Trophoblast cell (in vitro differentiated cells and primary cell): ENCODE measurements at regions not wholly inside any gene's neighbourhood (a gene's known extent, or its start where the extent isn't known, plus 50 kb on each side); places are given as distances from the start of the nearest gene placed in this dataset.

Experiments used
- DNase-seq, 2 donors: peaks; one replicate each; pipeline ENCODE4 v3.0.0-alpha.2; 2016
- H2AFZ ChIP-seq: 2 replicates; pipeline ENCODE4 v1.6.1; 2013; ENCODE audit warnings: low read length, moderate library complexity, mild to moderate bottlenecking; ENCODE audit not compliant: insufficient read depth, poor library complexity
- H2AK5ac ChIP-seq: 2 replicates; pipeline ENCODE4 v1.6.1; 2013; ENCODE audit warnings: mild to moderate bottlenecking, low read length
- H2BK120ac ChIP-seq: 2 replicates; pipeline ENCODE4 v1.6.1; 2013; ENCODE audit warnings: low read length, mild to moderate bottlenecking, moderate library complexity; ENCODE audit not compliant: insufficient read depth, poor library complexity
- H2BK12ac ChIP-seq: 2 replicates; pipeline ENCODE4 v1.6.1; 2013; ENCODE audit warnings: mild to moderate bottlenecking, low read length, moderate library complexity
- H2BK5ac ChIP-seq: 2 replicates; pipeline ENCODE4 v1.6.1; 2013; ENCODE audit warnings: low read length, low read depth, moderate library complexity, mild to moderate bottlenecking; ENCODE audit not compliant: poor library complexity
- H3K14ac ChIP-seq: 2 replicates; pipeline ENCODE4 v1.6.1; 2013; ENCODE audit warnings: mild to moderate bottlenecking, low read length
- H3K18ac ChIP-seq: 2 replicates; pipeline ENCODE4 v1.6.1; 2013; ENCODE audit warnings: mild to moderate bottlenecking, low read length
- H3K23ac ChIP-seq: 2 replicates; pipeline ENCODE4 v1.6.1; 2013; ENCODE audit warnings: low read length
- H3K27ac ChIP-seq: 2 replicates; pipeline ENCODE4 v1.5.1; 2013; ENCODE audit warnings: low read depth, mild to moderate bottlenecking, inconsistent platforms, low read length, moderate library complexity
- H3K27me3 ChIP-seq: 2 replicates; pipeline ENCODE4 v1.6.1; 2013; ENCODE audit warnings: inconsistent platforms, mild to moderate bottlenecking, low read length, moderate library complexity; ENCODE audit not compliant: insufficient read depth
- H3K36me3 ChIP-seq, 2 experiments: 1 replicate in 1 of 2; 2 replicates in 1 of 2; pipeline ENCODE4 v1.6.1; 2013; ENCODE audit warnings: low read length in 2 of 2, mild to moderate bottlenecking in 2 of 2, moderate library complexity in 1 of 2; ENCODE audit not compliant: insufficient read depth in 2 of 2, control insufficient read depth in 1 of 2
- H3K4ac ChIP-seq: 2 replicates; pipeline ENCODE4 v1.6.1; 2013; ENCODE audit warnings: low read depth, mild to moderate bottlenecking, low read length, moderate library complexity
- H3K4me1 ChIP-seq, 2 experiments: 1 replicate in 1 of 2; 2 replicates in 1 of 2; pipeline ENCODE4 v1.6.1; 2013; ENCODE audit warnings: low read length in 2 of 2, mild to moderate bottlenecking in 2 of 2, moderate library complexity in 1 of 2; ENCODE audit not compliant: insufficient read depth in 2 of 2, control insufficient read depth in 1 of 2
- H3K4me2 ChIP-seq: 2 replicates; pipeline ENCODE4 v1.6.1; 2013; ENCODE audit warnings: inconsistent platforms, mild to moderate bottlenecking, low read length, moderate library complexity
- H3K4me3 ChIP-seq: 2 replicates; pipeline ENCODE4 v1.5.1; 2013; ENCODE audit warnings: mild to moderate bottlenecking, low read depth, low read length, inconsistent platforms
- H3K79me1 ChIP-seq: one replicate; pipeline ENCODE4 v1.6.1; 2013; ENCODE audit warnings: low read length
- H3K79me2 ChIP-seq: 2 replicates; pipeline ENCODE4 v1.6.1; 2013; ENCODE audit warnings: low read length, mild to moderate bottlenecking; ENCODE audit not compliant: control insufficient read depth, insufficient read depth, poor library complexity
- H3K9ac ChIP-seq: 2 replicates; pipeline ENCODE4 v1.6.1; 2013; ENCODE audit warnings: mild to moderate bottlenecking, low read length
- H3K9me3 ChIP-seq: 2 replicates; pipeline ENCODE4 v1.6.1; 2013; ENCODE audit warnings: low read depth, mild to moderate bottlenecking, control low read depth, inconsistent platforms, low read length; ENCODE audit not compliant: insufficient read depth
- H4K12ac ChIP-seq: 2 replicates; pipeline ENCODE4 v1.6.1; 2013; ENCODE audit warnings: low read depth, mild to moderate bottlenecking, low read length, moderate library complexity
- H4K8ac ChIP-seq: 2 replicates; pipeline ENCODE4 v1.6.1; 2013; ENCODE audit warnings: low read depth, mild to moderate bottlenecking, low read length, moderate library complexity
- H4K91ac ChIP-seq: one replicate; pipeline ENCODE4 v1.6.1; 2013; ENCODE audit warnings: low read depth, mild to moderate bottlenecking, low read length, moderate library complexity
- WGBS: extraction: QIAGEN DNeasy Blood & Tissue Kit; methylation state at CpG from one replicate; pipeline ENCODE4 v1.1.7; 2013; ENCODE audit warnings: missing lambda C conversion rate; ENCODE audit not compliant: insufficient read length, insufficient coverage; ENCODE audit errors: extremely low coverage; 5-methylcytosine and 5-hydroxymethylcytosine counted together

DNA sequence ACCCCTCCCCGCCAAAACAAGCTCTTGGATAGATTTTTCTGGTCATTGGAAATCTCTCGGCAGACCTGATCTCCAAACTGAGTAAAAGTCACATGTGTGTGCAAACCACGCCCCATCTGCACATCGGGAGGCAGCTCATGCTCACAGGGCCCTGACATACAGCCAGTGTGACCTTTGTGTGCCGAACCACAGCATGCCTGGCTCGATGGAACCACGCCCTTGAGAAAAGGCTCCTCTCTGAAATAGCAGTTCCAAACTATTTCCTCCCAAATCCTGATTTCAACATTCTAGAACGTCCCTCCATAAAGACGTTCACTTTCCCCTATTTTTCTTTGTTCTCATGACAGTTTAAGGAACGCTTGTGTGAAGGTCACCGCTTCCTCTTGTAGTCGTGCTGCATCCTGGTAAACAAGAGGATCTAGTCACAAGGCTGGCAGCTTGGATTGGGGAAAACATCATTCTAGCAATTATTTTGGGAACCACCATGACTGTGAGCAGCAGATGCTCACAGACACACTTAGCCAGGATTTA lies 59.3 kb upstream of the MAP4K4 start:
- H4K91ac ChIP-seq = no peak overlapping the region
- no peak overlapping the region for H3K23ac ChIP-seq
- H3K4me3 ChIP-seq = no peak overlapping the region
- no peak overlapping the region for H4K12ac ChIP-seq
- no peaks in the 10 kb centered on the region for H3K79me1 ChIP-seq
- H2AFZ ChIP-seq = no peak overlapping the region
- H3K4me1 ChIP-seq = no peaks in the 10 kb centered on the region
- H3K36me3 ChIP-seq = no peaks in the 10 kb centered on the region
- H2AK5ac ChIP-seq = no peak overlapping the region
- no peak overlapping the region for H3K18ac ChIP-seq
- no peak overlapping the region for H3K14ac ChIP-seq
- H3K27ac ChIP-seq = no peak overlapping the region
- H4K8ac ChIP-seq = no peak overlapping the region
- no peak overlapping the region for H3K4me2 ChIP-seq
- peak in 1 of 2 donors; percentile 39 for DNase-seq
- H3K9me3 ChIP-seq = no peaks in the 10 kb centered on the region
- no peaks in the 10 kb centered on the region for H3K27me3 ChIP-seq
- H3K9ac ChIP-seq = no peak overlapping the region
- H2BK5ac ChIP-seq = no peak overlapping the region
- H2BK12ac ChIP-seq = no peak overlapping the region
- no CpG with 5 or more reads among the region's 12 CpGs for WGBS
- no peak overlapping the region for H2BK120ac ChIP-seq
- H3K79me2 ChIP-seq = no peaks in the 10 kb centered on the region
- H3K4ac ChIP-seq = no peak overlapping the region

DNA sequence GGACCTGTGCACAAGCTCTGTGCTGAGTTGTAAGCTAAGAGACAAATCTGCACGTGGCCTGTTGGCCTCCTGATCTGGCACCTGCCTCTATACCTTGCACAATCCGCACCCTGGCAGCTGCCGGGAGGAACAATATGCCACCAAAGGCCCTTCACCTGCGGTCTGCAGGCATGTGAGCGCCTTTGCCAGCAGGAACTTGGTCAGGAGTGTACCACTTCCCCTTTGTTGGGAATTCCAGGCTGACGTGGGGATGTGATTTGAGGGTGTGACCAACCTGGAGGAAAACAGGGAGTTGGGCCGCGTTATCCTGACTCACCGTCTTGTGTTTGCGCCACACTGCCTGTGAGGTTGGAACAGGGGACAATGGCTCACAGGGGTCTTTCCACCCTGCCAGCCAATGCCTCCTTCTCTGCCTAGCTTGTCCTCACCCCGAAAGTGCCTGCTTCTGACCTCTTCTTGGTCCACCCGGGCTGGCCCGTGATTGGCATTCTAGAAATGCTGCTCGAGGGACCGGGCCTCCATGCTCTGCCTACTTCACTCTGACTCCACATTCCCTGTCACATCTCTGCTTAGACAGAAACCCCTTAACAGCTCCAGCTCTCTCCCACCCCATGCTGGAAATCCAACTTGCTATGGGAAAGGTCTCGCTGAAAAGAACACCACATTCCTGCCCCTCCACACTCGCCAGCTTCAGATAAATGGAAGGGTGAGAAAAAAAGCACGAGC lies 67.1 kb upstream of the MAP4K4 start:
- no peak overlapping the region for H2BK120ac ChIP-seq
- no peaks in the 10 kb centered on the region for H3K36me3 ChIP-seq
- no peak overlapping the region for H4K8ac ChIP-seq
- no peak overlapping the region for H3K14ac ChIP-seq
- H2AFZ ChIP-seq = no peak overlapping the region
- no peak overlapping the region for H3K23ac ChIP-seq
- no peak overlapping the region for H2AK5ac ChIP-seq
- no peak overlapping the region for H2BK5ac ChIP-seq
- H3K18ac ChIP-seq = no peak overlapping the region
- no peak overlapping the region for H3K27ac ChIP-seq
- no peak overlapping the region for H3K4me2 ChIP-seq
- H3K79me2 ChIP-seq = no peaks in the 10 kb centered on the region
- no peak overlapping the region for H4K12ac ChIP-seq
- no peak overlapping the region for H3K9ac ChIP-seq
- H3K4ac ChIP-seq = no peak overlapping the region
- H4K91ac ChIP-seq = no peak overlapping the region
- peaks cover 3% of the 10 kb centered on the region in 2 experiments for H3K4me1 ChIP-seq
- no peaks in the 10 kb centered on the region for H3K9me3 ChIP-seq
- no CpG with 5 or more reads among the region's 18 CpGs for WGBS
- peak in 1 of 2 donors; percentile 26 for DNase-seq
- H2BK12ac ChIP-seq = no peak overlapping the region
- H3K27me3 ChIP-seq = no peaks in the 10 kb centered on the region
- no peaks in the 10 kb centered on the region for H3K79me1 ChIP-seq
- no peak overlapping the region for H3K4me3 ChIP-seq

DNA sequence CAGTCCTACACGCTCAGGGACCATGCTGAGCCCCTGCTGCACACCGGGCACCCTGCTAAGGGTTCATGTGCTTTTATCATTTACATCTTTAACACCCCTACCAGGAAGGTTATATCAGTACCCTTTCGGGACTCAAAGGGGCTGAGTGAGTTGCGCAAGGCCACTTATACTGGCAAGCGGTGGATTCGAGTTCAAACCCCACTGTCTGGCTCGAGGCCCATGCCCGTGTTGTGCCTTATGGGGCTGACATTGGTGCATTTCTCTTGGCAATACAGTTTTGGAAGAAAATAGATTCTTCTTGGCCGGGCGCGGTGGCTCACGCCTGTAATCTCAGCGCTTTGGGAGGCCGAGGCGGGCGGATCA lies 69.5 kb upstream of the MAP4K4 start:
- Histone ChIP-seq H3K9ac (no peak overlapping the region), H2AK5ac (no peak overlapping the region), H4K12ac (no peak overlapping the region), H3K4me2 (no peak overlapping the region), H3K4me1 (peaks cover 3% of the 10 kb centered on the region in 2 experiments), H3K23ac (no peak overlapping the region), H3K18ac (no peak overlapping the region), H3K4ac (no peak overlapping the region), H3K36me3 (no peaks in the 10 kb centered on the region), H3K9me3 (no peaks in the 10 kb centered on the region), H3K79me1 (no peaks in the 10 kb centered on the region), H4K8ac (no peak overlapping the region), H2AFZ (no peak overlapping the region), H4K91ac (no peak overlapping the region), H3K27ac (no peak overlapping the region), H2BK12ac (no peak overlapping the region), H3K4me3 (no peak overlapping the region), H3K14ac (no peak overlapping the region), H3K79me2 (no peaks in the 10 kb centered on the region), H3K27me3 (no peaks in the 10 kb centered on the region), H2BK5ac (no peak overlapping the region), H2BK120ac (no peak overlapping the region)
- no CpG with 5 or more reads among the region's 16 CpGs for WGBS
- DNase-seq = no peak

DNA sequence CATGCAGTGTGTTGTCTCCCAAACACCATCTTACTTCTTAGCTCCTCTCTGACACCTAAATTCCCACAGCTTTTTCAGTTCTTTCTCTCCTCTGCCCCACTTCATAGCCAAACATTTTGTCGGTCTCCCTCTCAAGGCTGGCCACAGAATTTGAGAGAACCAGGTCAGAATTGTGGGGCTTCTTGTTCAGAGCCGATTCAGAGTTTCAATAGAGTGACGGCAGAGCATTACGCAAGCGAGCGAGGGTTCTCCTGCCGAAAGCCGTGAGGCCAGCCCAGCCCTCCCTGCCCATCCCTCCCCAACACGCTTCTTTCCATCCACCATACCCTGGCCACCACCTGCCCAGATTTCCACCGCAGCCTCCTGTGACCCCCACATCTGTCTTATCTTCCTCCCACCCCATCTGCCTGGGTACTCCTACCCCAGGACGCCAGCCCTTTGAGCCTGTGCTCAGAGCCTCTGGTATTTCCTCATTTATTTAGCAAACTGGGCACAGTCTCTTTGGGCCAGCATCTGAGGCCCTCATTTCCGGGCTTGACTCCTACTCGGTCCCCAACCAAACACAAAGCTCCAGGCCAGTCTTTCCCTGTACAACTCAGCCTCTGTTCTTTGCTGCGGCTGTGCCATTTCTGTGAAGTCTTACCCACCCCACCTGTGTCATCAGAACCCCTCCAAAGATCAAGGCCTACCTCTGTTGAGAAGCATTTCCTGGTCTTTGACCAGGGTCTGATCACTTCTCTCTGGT lies 70.0 kb upstream of the MAP4K4 start:
- no CpG with 5 or more reads among the region's 14 CpGs for WGBS
- Histone ChIP-seq H3K36me3 (no peaks in the 10 kb centered on the region), H3K4me3 (no peak overlapping the region), H2AK5ac (no peak overlapping the region), H3K23ac (no peak overlapping the region), H3K9me3 (no peaks in the 10 kb centered on the region), H3K4ac (no peak overlapping the region), H3K14ac (no peak overlapping the region), H4K8ac (no peak overlapping the region), H3K4me2 (no peak overlapping the region), H2BK5ac (no peak overlapping the region), H2AFZ (no peak overlapping the region), H3K9ac (no peak overlapping the region), H4K12ac (no peak overlapping the region), H2BK12ac (no peak overlapping the region), H3K18ac (no peak overlapping the region), H2BK120ac (no peak overlapping the region), H3K27ac (no peak overlapping the region), H3K79me1 (no peaks in the 10 kb centered on the region), H3K27me3 (no peaks in the 10 kb centered on the region), H4K91ac (no peak overlapping the region), H3K79me2 (no peaks in the 10 kb centered on the region), H3K4me1 (peaks cover 3% of the 10 kb centered on the region in 2 experiments)
- no peak for DNase-seq
